Liver (tissue), 8 donors: ENCODE measurements at regions not wholly inside any gene's neighbourhood (a gene's known extent, or its start where the extent isn't known, plus 50 kb on each side); places are given as distances from the start of the nearest gene placed in this dataset.

ENCODE experiments used
- DNase-seq: peaks from one replicate; pipeline ENCODE4 v3.0.0-alpha.2; 2017; ENCODE audit warnings: low spot score
- H3K27ac ChIP-seq, 2 donors: one replicate each; pipeline ENCODE4 v1.7.0; 2013; ENCODE audit warnings: inconsistent platforms in 2 of 2, low read length in 2 of 2, control low read depth in 1 of 2, low read depth in 1 of 2, mild to moderate bottlenecking in 1 of 2
- H3K27me3 ChIP-seq, 4 donors: one replicate each; pipeline versions ENCODE4 v1.6.1 to v1.7.0; 2013; ENCODE audit warnings: low read length in 3 of 4, inconsistent platforms in 1 of 4, mild to moderate bottlenecking in 1 of 4, moderate library complexity in 1 of 4; ENCODE audit not compliant: control insufficient read depth in 4 of 4, insufficient read depth in 4 of 4
- H3K36me3 ChIP-seq, 4 donors: one replicate each; pipeline versions ENCODE4 v1.6.1 to v1.7.0; 2013; ENCODE audit warnings: low read length in 3 of 4, mild to moderate bottlenecking in 3 of 4, low read depth in 1 of 4, moderate library complexity in 1 of 4; ENCODE audit not compliant: control insufficient read depth in 4 of 4, insufficient read depth in 3 of 4
- H3K4me1 ChIP-seq, 4 donors: one replicate each; pipeline versions ENCODE4 v1.6.1 to v1.7.0; 2013; ENCODE audit warnings: low read length in 3 of 4, mild to moderate bottlenecking in 3 of 4, moderate library complexity in 1 of 4; ENCODE audit not compliant: control insufficient read depth in 4 of 4, insufficient read depth in 4 of 4
- H3K4me3 ChIP-seq, 3 donors: one replicate each; pipeline versions ENCODE4 v1.6.1 to v1.7.0; 2013; ENCODE audit warnings: low read length in 3 of 3, control low read depth in 1 of 3, low read depth in 1 of 3, mild to moderate bottlenecking in 1 of 3
- H3K9ac ChIP-seq, 2 donors: one replicate each; pipeline ENCODE4 v1.7.0; 2013; ENCODE audit warnings: low read length in 2 of 2, mild to moderate bottlenecking in 2 of 2, moderate library complexity in 2 of 2, control low read depth in 1 of 2, low read depth in 1 of 2
- H3K9me3 ChIP-seq, 4 donors: one replicate each; pipeline versions ENCODE4 v1.6.1 to v1.7.0; 2013; ENCODE audit warnings: low read length in 3 of 4; ENCODE audit not compliant: control insufficient read depth in 4 of 4
- FOXA2 ChIP-seq: IDR thresholded peaks from 2 replicates; pipeline ENCODE4 v1.6.1; 2016; ENCODE audit warnings: antibody characterized with exemption
- GABPA ChIP-seq, 2 donors: IDR thresholded peaks in 1 of 2; conservative IDR thresholded peaks in 1 of 2; 2 replicates each; pipeline ENCODE4 v1.6.1; 2016; ENCODE audit warnings: antibody characterized with exemption in 2 of 2, mild to moderate bottlenecking in 1 of 2, moderate library complexity in 1 of 2
- HNF4A ChIP-seq, 2 donors: conservative IDR thresholded peaks; 2 replicates each; pipeline ENCODE4 v1.6.1; 2016; ENCODE audit warnings: antibody characterized with exemption in 2 of 2, mild to moderate bottlenecking in 2 of 2
- HNF4G ChIP-seq: IDR thresholded peaks from 2 replicates; pipeline ENCODE4 v1.6.1; 2016; ENCODE audit warnings: antibody characterized with exemption
- JUND ChIP-seq, 2 donors: IDR thresholded peaks; 2 replicates each; pipeline ENCODE4 v1.6.1; 2016; ENCODE audit warnings: antibody characterized with exemption in 2 of 2
- NR2F2 ChIP-seq: IDR thresholded peaks from 2 replicates; pipeline ENCODE4 v1.6.1; 2016; ENCODE audit warnings: antibody characterized with exemption
- RAD21 ChIP-seq, 2 donors: IDR thresholded peaks; 2 replicates each; pipeline ENCODE4 v1.6.1; 2016; ENCODE audit warnings: antibody characterized with exemption in 2 of 2, mild to moderate bottlenecking in 2 of 2
- RXRA ChIP-seq, 2 donors: IDR thresholded peaks; 2 replicates each; pipeline ENCODE4 v1.6.1; 2017 to 2018; ENCODE audit warnings: antibody characterized with exemption in 2 of 2, mild to moderate bottlenecking in 1 of 2
- SP1 ChIP-seq: IDR thresholded peaks from 2 replicates; pipeline ENCODE4 v1.6.1; 2018; ENCODE audit warnings: antibody characterized with exemption, mild to moderate bottlenecking
- TAF1 ChIP-seq: conservative IDR thresholded peaks from 2 replicates; pipeline ENCODE4 v1.6.1; 2016; ENCODE audit warnings: antibody characterized with exemption, mild to moderate bottlenecking
- YY1 ChIP-seq: IDR thresholded peaks from 2 replicates; pipeline ENCODE4 v1.6.1; 2016; ENCODE audit warnings: antibody characterized with exemption, mild to moderate bottlenecking
- WGBS: extraction: QIAGEN DNeasy Blood & Tissue Kit; methylation state at CpG from one replicate; pipeline ENCODE4 v1.1.7; 2013; 5-methylcytosine and 5-hydroxymethylcytosine counted together
- TF ChIP-seq, protein P1 (sequence below): IDR thresholded peaks from 2 replicates; pipeline ENCODE4 v1.6.1; 2016; ENCODE audit warnings: antibody characterized with exemption
- TF ChIP-seq, protein P2 (sequence below): IDR thresholded peaks from 2 replicates; pipeline ENCODE4 v1.6.1; 2016; ENCODE audit warnings: antibody characterized with exemption
- TF ChIP-seq, protein P3 (sequence below): fragments of 150-350 bp; IDR thresholded peaks from 2 replicates; pipeline ENCODE4 v1.5.1; 2017; ENCODE audit warnings: improper control_type of control experiment, low read depth, low read length; ENCODE audit not compliant: missing input control
- donor health status: healthy.
- donor health status: healthy.
- donor health status: healthy.
- donor health status: healthy.
- donor health status: healthy.

DNA sequence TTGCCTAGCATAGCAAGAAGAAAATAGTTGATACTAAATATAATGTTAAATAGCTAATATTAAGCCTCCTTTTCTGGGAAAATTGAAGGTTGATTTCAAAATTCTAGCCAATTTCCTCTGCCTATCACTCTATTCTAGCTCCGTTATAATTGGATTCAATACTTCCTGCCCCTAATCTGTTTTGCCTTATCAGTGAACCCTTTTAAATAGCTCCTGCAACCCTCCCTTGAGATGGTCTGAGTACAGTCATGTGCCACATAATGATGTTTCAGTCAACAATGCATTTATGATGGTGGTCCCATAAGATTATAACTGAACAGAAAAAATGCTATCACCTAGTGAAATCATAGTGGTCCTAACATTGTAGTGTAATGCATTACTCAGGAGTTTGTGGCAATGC is 79.7 kb upstream of the PBX1 start (continued):
- TF ChIP-seq, protein P1, sequence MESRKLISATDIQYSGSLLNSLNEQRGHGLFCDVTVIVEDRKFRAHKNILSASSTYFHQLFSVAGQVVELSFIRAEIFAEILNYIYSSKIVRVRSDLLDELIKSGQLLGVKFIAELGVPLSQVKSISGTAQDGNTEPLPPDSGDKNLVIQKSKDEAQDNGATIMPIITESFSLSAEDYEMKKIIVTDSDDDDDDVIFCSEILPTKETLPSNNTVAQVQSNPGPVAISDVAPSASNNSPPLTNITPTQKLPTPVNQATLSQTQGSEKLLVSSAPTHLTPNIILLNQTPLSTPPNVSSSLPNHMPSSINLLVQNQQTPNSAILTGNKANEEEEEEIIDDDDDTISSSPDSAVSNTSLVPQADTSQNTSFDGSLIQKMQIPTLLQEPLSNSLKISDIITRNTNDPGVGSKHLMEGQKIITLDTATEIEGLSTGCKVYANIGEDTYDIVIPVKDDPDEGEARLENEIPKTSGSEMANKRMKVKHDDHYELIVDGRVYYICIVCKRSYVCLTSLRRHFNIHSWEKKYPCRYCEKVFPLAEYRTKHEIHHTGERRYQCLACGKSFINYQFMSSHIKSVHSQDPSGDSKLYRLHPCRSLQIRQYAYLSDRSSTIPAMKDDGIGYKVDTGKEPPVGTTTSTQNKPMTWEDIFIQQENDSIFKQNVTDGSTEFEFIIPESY, result no peak
- TF ChIP-seq RAD21 (IDR thresholded peaks at IDR 0.05), result no peak
- TF ChIP-seq HNF4G, result no peak
- TF ChIP-seq SP1, result no peak
- TF ChIP-seq, protein P2, sequence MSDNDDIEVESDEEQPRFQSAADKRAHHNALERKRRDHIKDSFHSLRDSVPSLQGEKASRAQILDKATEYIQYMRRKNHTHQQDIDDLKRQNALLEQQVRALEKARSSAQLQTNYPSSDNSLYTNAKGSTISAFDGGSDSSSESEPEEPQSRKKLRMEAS, result no peak
- no peak for TF ChIP-seq NR2F2
- TF ChIP-seq FOXA2, result no peak
- TF ChIP-seq TAF1, result no peak
- TF ChIP-seq JUND (IDR thresholded peaks at IDR 0.05), result no peak
- TF ChIP-seq HNF4A (conservative IDR thresholded peaks at IDR 0.05), result no peak
- TF ChIP-seq GABPA (IDR thresholded peaks at IDR 0.05 in 1 of 2, conservative IDR thresholded peaks at IDR 0.05 in 1 of 2), result no peak
- no peak for TF ChIP-seq YY1

DNA sequence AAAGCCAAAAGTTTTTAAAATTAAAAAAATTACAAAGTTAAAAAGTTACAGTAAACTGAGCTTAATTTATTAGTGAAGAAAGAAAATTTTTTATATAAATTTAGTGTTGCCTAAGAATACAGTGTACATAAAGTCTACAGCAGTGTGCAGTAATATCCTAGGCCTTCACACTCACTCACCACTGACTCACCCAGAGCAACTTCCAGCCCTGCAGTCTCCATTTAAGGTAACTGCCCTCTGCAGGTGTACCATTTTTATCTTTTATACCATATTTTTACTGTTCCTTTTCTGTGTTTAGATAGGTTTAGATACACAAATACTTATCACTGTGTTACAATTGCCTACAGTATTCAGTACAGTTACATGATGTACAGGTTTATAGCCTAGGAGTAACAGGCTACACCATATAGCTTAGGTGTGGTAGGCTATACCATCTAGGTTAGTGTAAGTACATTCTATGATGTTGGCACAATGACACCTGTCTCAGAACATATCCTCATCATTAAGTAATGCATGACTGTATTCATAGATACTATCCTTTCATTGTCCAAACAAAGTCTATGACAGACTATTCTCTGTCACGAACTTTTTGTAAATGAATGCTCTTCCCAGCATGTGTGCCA is 78.6 kb upstream of the PBX1 start:
- Histone ChIP-seq H3K9ac (no peak overlapping the region), H3K9me3 (no peaks in the 10 kb centered on the region), H3K27ac (no peak overlapping the region), H3K4me3 (no peak overlapping the region), H3K27me3 (peaks cover 0 to 2% (median 0%) of the 10 kb centered on the region in 4 donors), H3K4me1 (no peaks in the 10 kb centered on the region), H3K36me3 (no peaks in the 10 kb centered on the region)
- no peak for DNase-seq
- TF ChIP-seq JUND (IDR thresholded peaks at IDR 0.05) (no peak), SP1 (no peak), NR2F2 (no peak), RXRA (IDR thresholded peaks at IDR 0.05) (no peak)
- 87% methylated on average over 1 of the region's 1 CpG for WGBS

DNA sequence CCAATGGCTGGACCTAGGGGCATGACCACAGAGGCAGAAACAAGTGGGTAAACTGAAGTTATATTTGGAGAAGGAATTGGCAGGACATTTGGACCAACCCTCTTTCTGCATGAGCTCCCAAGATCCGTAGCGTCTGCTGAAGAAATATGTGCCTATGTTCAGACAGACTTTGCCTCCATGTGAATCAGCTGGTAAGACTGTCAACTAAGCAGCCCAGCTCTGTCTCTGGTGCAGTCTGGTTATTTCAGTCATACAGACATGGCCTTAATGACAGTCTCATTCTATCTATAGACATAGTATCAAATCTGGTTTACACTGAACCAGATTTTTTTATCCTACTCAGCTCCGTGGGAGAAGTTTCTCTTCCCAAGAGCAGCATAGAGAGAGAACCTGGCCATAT is 63.1 kb upstream of the PBX1 start:
- no peak for DNase-seq
- no peaks in the 10 kb centered on the region for H3K36me3 ChIP-seq
- H3K4me1 ChIP-seq, result no peaks in the 10 kb centered on the region
- no peak overlapping the region for H3K27ac ChIP-seq
- H3K4me3 ChIP-seq, result no peak overlapping the region
- TF ChIP-seq, protein P2, result no peak
- TF ChIP-seq, protein P3, sequence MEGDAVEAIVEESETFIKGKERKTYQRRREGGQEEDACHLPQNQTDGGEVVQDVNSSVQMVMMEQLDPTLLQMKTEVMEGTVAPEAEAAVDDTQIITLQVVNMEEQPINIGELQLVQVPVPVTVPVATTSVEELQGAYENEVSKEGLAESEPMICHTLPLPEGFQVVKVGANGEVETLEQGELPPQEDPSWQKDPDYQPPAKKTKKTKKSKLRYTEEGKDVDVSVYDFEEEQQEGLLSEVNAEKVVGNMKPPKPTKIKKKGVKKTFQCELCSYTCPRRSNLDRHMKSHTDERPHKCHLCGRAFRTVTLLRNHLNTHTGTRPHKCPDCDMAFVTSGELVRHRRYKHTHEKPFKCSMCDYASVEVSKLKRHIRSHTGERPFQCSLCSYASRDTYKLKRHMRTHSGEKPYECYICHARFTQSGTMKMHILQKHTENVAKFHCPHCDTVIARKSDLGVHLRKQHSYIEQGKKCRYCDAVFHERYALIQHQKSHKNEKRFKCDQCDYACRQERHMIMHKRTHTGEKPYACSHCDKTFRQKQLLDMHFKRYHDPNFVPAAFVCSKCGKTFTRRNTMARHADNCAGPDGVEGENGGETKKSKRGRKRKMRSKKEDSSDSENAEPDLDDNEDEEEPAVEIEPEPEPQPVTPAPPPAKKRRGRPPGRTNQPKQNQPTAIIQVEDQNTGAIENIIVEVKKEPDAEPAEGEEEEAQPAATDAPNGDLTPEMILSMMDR, result no peak
- TF ChIP-seq HNF4A (conservative IDR thresholded peaks at IDR 0.05), result no peak
- no peak for TF ChIP-seq HNF4G
- no peak for TF ChIP-seq FOXA2
- no peak for TF ChIP-seq YY1
- no peak for TF ChIP-seq RAD21 (IDR thresholded peaks at IDR 0.05)
- 89% methylated on average over 3 of the region's 3 CpGs for WGBS
- no peaks in the 10 kb centered on the region for H3K27me3 ChIP-seq
- no peaks in the 10 kb centered on the region for H3K9me3 ChIP-seq
- no peak overlapping the region for H3K9ac ChIP-seq
